MCF 10A (cell line): ENCODE measurements at regions not wholly inside any gene's neighbourhood (a gene's known extent, or its start where the extent isn't known, plus 50 kb on each side); places are given as distances from the start of the nearest gene placed in this dataset.

Experiments used
- BruUV-seq: library from RNA; stranded (reverse); fragments of 400-500 nt; replicated peaks from 2 replicates; lab custom pipeline; 2021; lab: Mats Ljungman, UMichigan
- CTCF ChIA-PET: fragments of 300-600 bp; sonication (Branson Sonifier 250); formaldehyde crosslinking; extraction: SDS; loops from one replicate; lab custom pipeline; 2021; ENCODE audit warnings: antibody characterized with exemption, inconsistent platforms; lab: Yijun Ruan, JAX
- POLR2A ChIA-PET: fragments of 300-600, 350-650 bp; sonication (Branson Sonifier 250); formaldehyde crosslinking; extraction: SDS; loops from one replicate; lab custom pipeline; 2020; ENCODE audit warnings: antibody characterized with exemption, inconsistent platforms; lab: Yijun Ruan, JAX
- DNase-seq: peaks from one replicate; pipeline ENCODE4 v3.0.0-alpha.2; 2018; ENCODE audit not compliant: unreplicated experiment
- H3K27ac Mint-ChIP-seq: one replicate; pipeline ENCODE4 v1.8.0; 2022; ENCODE audit warnings: mild to moderate bottlenecking, low read depth, mixed read lengths; ENCODE audit not compliant: unreplicated experiment
- H3K27me3 Mint-ChIP-seq: one replicate; pipeline ENCODE4 v1.8.0; 2022; ENCODE audit warnings: mixed read lengths; ENCODE audit not compliant: insufficient read depth, unreplicated experiment
- H3K36me3 Mint-ChIP-seq: one replicate; pipeline ENCODE4 v1.8.0; 2022; ENCODE audit warnings: mild to moderate bottlenecking, moderate library complexity, mixed read lengths; ENCODE audit not compliant: insufficient read depth, unreplicated experiment
- H3K4me1 Mint-ChIP-seq: one replicate; pipeline ENCODE4 v1.8.0; 2022; ENCODE audit warnings: mixed read lengths; ENCODE audit not compliant: insufficient read depth, unreplicated experiment
- H3K4me3 Mint-ChIP-seq: one replicate; pipeline ENCODE4 v1.8.0; 2022; ENCODE audit warnings: mild to moderate bottlenecking, moderate library complexity, mixed read lengths; ENCODE audit not compliant: unreplicated experiment
- H3K9me3 Mint-ChIP-seq: one replicate; pipeline ENCODE4 v1.8.0; 2022; ENCODE audit warnings: mixed read lengths; ENCODE audit not compliant: unreplicated experiment
- intact Hi-C: fragments of 100-400 bp; cut with micrococcal nuclease; formaldehyde crosslinking; loops from 2 replicates; pipeline ENCODE4 v1.14.1; 2022
- TF ChIP-seq, protein P1 (sequence below): fragments of 200-600 bp; IDR thresholded peaks from one replicate; pipeline ENCODE4 v1.8.0; 2022; ENCODE audit warnings: antibody characterized with exemption, mild to moderate bottlenecking; ENCODE audit not compliant: unreplicated experiment

DNA sequence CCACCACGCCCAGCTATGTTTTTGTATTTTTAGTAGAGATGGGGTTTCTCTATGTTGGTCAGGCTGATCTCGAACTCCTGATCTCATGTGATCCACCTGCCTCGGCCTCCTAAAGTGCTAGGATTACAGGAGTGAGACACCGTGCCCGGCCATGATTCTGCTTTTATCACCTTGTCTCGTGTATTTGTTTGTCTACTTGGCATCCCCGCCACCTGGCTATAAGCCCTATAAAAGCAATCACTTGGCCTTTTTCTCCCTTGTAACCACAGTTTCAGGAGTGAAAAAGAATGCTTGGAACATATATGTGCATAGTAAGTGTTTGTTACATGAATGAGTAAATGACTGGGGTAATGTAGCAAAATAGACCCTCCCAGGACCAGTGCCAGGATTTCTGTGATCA lies 77.5 kb upstream of the PAPOLG start:
- no peaks in the 10 kb centered on the region for H3K36me3 Mint-ChIP-seq
- H3K9me3 Mint-ChIP-seq: no peaks in the 10 kb centered on the region
- no TSS peak for BruUV-seq
- no peak for DNase-seq
- peaks cover 21% of the 10 kb centered on the region for H3K27me3 Mint-ChIP-seq
- ChIA-PET POLR2A (no interaction called here), CTCF (no interaction called here)
- TF ChIP-seq, protein P1, sequence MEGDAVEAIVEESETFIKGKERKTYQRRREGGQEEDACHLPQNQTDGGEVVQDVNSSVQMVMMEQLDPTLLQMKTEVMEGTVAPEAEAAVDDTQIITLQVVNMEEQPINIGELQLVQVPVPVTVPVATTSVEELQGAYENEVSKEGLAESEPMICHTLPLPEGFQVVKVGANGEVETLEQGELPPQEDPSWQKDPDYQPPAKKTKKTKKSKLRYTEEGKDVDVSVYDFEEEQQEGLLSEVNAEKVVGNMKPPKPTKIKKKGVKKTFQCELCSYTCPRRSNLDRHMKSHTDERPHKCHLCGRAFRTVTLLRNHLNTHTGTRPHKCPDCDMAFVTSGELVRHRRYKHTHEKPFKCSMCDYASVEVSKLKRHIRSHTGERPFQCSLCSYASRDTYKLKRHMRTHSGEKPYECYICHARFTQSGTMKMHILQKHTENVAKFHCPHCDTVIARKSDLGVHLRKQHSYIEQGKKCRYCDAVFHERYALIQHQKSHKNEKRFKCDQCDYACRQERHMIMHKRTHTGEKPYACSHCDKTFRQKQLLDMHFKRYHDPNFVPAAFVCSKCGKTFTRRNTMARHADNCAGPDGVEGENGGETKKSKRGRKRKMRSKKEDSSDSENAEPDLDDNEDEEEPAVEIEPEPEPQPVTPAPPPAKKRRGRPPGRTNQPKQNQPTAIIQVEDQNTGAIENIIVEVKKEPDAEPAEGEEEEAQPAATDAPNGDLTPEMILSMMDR: no peak
- no peak overlapping the region for H3K4me3 Mint-ChIP-seq
- H3K4me1 Mint-ChIP-seq: peaks cover 11% of the 10 kb centered on the region
- H3K27ac Mint-ChIP-seq: no peak overlapping the region
- intact Hi-C loops: no loop called here

DNA sequence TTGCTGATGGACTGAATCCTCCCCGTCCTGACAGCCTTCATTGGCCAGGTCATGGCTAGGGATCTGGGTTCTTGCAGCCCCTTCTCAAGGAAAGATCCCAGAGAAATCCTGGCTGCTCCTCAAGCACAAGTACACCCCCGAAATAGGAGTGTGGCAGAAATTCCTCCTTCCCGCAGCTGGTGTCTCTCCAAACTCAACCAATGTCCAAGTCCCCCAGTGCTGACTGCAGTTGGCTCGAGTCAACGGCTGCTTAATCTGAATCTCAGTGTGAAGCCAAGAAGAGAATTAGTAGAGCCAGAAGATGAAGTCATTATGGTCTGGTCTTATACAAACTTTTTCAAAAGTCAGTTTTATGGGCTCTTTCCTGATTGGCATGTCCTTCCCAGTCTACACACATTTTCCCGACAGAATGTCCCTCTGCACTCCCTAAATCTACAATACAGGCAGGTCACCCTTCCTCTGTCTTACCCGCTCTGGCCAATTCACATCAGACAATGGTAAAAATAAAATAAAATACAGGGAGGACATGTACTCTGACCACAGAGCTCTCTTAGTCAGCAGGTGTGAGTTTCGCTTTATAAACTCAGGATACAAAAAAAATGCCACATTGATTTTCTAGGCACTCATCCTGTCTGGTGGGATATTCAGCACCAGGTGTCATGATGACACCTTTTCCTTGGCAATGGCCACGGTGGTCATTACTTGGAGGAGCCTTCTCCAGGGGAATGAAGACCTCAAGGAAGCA lies 76.9 kb upstream of the PAPOLG start:
- BruUV-seq: no TSS peak
- intact Hi-C loops: no loop called here
- CTCF ChIA-PET: interaction anchor here (0.6 to 0.7 kb wide), 3 partner anchors 54 to 118 kb away, joined by 3 to 4 read pairs (median 4); no protein-coding TSS in a partner anchor
- Mint-ChIP-seq H3K4me3 (no peak overlapping the region), H3K4me1 (peaks cover 11% of the 10 kb centered on the region), H3K36me3 (no peaks in the 10 kb centered on the region), H3K9me3 (no peaks in the 10 kb centered on the region), H3K27me3 (peaks cover 27% of the 10 kb centered on the region), H3K27ac (no peak overlapping the region)
- POLR2A ChIA-PET: interaction anchor here (0.6 kb wide), 1 partner anchor 1865 kb away, joined by 4 read pairs; no protein-coding TSS in a partner anchor
- no peak for DNase-seq
- TF ChIP-seq, protein P1: no peak

DNA sequence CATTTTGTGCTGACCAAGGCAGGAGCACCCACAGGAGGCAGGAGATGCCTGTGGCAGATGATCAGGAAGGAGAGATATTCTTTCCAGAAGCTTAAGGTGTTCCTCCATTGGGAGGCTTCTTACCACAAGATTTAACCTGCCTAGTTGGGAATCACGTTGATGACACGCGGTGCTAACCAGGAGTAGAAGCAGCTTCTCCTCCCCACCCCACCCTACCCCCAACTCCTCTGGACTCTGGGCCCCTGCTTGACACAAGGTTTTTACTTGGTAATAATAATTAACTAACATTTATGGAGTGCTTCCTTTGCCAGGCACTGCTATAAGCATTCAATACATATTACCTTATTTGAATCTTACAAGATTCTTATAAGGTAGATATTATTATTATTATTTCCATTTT lies 62.5 kb upstream of the PAPOLG start:
- no peaks in the 10 kb centered on the region for H3K4me1 Mint-ChIP-seq

DNA sequence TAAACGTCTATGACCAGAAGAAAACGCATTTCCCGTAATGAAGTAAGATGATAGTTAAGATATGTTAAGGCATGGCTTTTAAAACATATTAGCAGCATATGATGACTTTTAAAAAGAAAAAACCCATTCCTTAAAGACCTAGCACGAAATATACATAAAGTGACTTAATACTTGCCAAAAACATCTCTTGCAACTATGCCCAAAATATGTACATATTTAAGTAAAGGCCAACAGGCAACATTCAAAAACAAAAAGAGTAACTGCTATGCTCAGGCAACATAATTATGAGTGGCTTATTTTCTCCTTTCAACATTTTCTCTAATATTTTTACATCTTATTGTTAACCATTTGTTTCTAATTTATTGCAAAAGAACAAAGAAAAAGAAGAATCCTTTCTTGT lies 60.3 kb upstream of the PAPOLG start:
- CTCF ChIA-PET: interaction anchor here (2.0 to 3.1 kb wide), 2 partner anchors 12 to 21 kb away, joined by 9 to 15 read pairs; no protein-coding TSS in a partner anchor
- Mint-ChIP-seq H3K4me3 (no peak overlapping the region), H3K4me1 (no peaks in the 10 kb centered on the region), H3K27ac (no peak overlapping the region), H3K27me3 (no peaks in the 10 kb centered on the region), H3K36me3 (no peaks in the 10 kb centered on the region), H3K9me3 (no peaks in the 10 kb centered on the region)
- no TSS peak for BruUV-seq
- intact Hi-C loops: no loop called here
- POLR2A ChIA-PET: no interaction called here
- no peak for DNase-seq
- TF ChIP-seq, protein P1: no peak

More for the DNA sequence above, 62.5 kb upstream of the PAPOLG start:
- Mint-ChIP-seq H3K9me3 (no peaks in the 10 kb centered on the region), H3K27ac (no peak overlapping the region), H3K36me3 (no peaks in the 10 kb centered on the region), H3K4me3 (no peak overlapping the region), H3K27me3 (no peaks in the 10 kb centered on the region)
- ChIA-PET POLR2A (no interaction called here), CTCF (interaction anchor here (0.7 to 1.7 kb wide), 3 partner anchors 11 to 100 kb away, joined by 3 to 4 read pairs (median 3); no protein-coding TSS in a partner anchor)
- TF ChIP-seq, protein P1: no peak
- intact Hi-C loops: no loop called here
- no TSS peak for BruUV-seq
- no peak for DNase-seq
